ENCODE measurements at regions not wholly inside any gene's neighbourhood (a gene's known extent, or its start where the extent isn't known, plus 50 kb on each side); places are given as distances from the start of the nearest gene placed in this dataset.

- CTCF ChIA-PET: interaction anchor here (1.0 kb wide), 1 partner anchor 13 kb away, joined by 3 read pairs; no protein-coding TSS in a partner anchor
- TF ChIP-seq L3MBTL2 (conservative IDR thresholded peaks at IDR 0.05): no peak
- TF ChIP-seq SP1 (IDR thresholded peaks at IDR 0.05): no peak
- TF ChIP-seq CTBP1 (IDR thresholded peaks at IDR 0.05; ENCODE audit: borderline replicate concordance): no peak
- no peak for TF ChIP-seq BHLHE40 (IDR thresholded peaks at IDR 0.05; ENCODE audit: borderline replicate concordance)
- no peak for TF ChIP-seq ELF4 (IDR thresholded peaks at IDR 0.05)
- POLR2A ChIA-PET: no interaction called here
- DNase-seq (ENCODE audit: extremely low spot score): no peak
Measured at GRCh38 chr7:4626318-4626845, 55.7 kb upstream of the FOXK1 start.

GRCh38 chr7:4629287-4629895 is 52.7 kb upstream of the FOXK1 start:
- TF ChIP-seq NFRKB (IDR thresholded peaks at IDR 0.05): no peak
- DNase-seq (ENCODE audit: extremely low spot score): no peak
- ChIA-PET POLR2A (no interaction called here), CTCF (interaction anchor here (0.6 kb wide), 1 partner anchor 158 kb away, joined by 3 read pairs; no protein-coding TSS in a partner anchor)

- ChIA-PET CTCF (interaction anchor here (0.8 to 1.1 kb wide), 6 partner anchors 9 to 161 kb away, joined by 3 to 4 read pairs (median 3); no protein-coding TSS in a partner anchor), POLR2A (interaction anchor here (1.0 to 2.2 kb wide), 2 partner anchors 10 to 18 kb away, joined by 5 to 8 read pairs; no protein-coding TSS in a partner anchor)
- peak; percentile 75 for DNase-seq (ENCODE audit: extremely low spot score)
- no peak for TF ChIP-seq TARDBP (IDR thresholded peaks at IDR 0.05)
- peak; percentile 73 for TF ChIP-seq L3MBTL2 (conservative IDR thresholded peaks at IDR 0.05)
- no peak; the same call in 1 of the 2 replicates for TF ChIP-seq LEF1 (IDR thresholded peaks at IDR 0.05; ENCODE audit: borderline replicate concordance)
- TF ChIP-seq SP1 (IDR thresholded peaks at IDR 0.05): no peak
- TF ChIP-seq ELF4 (IDR thresholded peaks at IDR 0.05): no peak
- TF ChIP-seq PKNOX1 (IDR thresholded peaks at IDR 0.05): no peak
Measured at GRCh38 chr7:4631380-4632179, 50.5 kb upstream of the FOXK1 start.

Measured in HEK293T (cell line).